ENCODE measurements at regions not wholly inside any gene's neighbourhood (a gene's known extent, or its start where the extent isn't known, plus 50 kb on each side); places are given as distances from the start of the nearest gene placed in this dataset.

DNA sequence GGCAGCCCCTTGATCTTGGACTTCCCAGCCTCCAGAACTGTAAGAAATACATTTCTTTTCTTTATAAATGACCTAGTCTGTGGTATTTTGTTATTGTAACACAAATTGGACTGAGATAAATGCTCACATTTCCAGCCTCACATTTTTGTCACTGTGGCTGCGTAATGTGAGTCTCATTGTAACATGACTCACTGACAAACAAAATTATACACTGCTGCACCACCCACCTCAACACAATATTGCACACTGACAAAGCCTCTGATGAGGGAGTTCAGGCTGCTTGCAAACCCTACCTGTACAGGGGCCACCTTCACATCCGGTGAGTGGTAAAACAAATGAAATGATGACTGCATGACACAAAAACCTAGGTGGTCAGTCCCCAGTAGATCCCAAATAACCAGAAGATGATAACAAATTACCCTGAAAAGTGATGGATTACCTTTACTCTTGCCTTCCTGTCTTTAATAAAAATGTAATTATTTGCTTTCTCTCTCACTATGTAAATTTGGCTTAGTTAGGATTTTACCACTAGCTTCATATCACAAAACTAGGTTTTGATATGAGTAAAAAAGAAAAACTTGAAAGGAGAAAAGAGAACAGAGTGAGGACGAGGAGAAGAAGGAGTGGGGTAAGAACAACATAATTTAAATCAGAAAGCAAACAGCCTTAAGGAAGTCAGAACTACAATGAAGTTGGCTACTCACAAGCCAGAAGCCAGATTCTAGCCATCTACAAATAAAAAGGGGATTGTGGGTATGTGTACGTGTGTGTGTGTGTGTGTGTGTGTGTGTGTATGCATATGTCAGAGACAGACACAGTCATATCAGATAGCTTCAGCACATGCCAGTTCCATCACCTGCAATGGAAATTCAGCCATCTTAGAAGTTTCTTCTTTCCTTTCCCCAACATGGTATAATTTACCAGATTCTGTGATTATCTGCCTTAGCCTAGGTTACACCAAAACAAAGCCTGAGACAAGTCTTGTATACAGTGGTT lies 53.4 kb upstream of the SESN3 start:
- in situ Hi-C loops (cut with HindIII; ENCODE audit: low pct_unique_long_range_greater_than_20kb, low sequenced_read_pairs), result no loop called here
- TF ChIP-seq JUND (IDR thresholded peaks at IDR 0.05; ENCODE audit: low read depth), result no peak
- no peak for DNase-seq (ENCODE audit: low read depth in 1 of 2, low spot score in 1 of 2)

DNA sequence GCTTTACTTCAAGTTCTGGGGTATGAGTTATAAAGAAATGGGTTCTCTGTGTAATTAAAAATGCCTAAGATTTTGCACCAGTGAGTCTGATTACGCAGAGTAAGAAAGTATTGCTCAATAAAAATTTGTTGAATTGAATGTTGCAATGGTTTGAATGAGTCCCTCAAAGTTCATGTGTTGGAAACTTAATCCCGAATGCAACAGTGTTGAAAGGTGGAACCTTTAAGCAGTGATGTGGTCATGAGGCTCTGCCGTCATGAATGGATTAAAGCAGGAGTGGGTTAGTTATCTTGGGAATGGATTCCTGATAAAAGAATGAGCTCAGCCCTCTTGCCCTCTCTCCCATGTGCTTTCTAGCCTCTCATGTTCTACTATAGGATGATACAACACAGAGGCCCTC lies 52.6 kb upstream of the SESN3 start:
- DNase-seq (ENCODE audit: low read depth in 1 of 2, low spot score in 1 of 2), result no peak
- no peak for TF ChIP-seq JUND (IDR thresholded peaks at IDR 0.05; ENCODE audit: low read depth)
- in situ Hi-C loops (cut with HindIII; ENCODE audit: low pct_unique_long_range_greater_than_20kb, low sequenced_read_pairs), result no loop called here

DNA sequence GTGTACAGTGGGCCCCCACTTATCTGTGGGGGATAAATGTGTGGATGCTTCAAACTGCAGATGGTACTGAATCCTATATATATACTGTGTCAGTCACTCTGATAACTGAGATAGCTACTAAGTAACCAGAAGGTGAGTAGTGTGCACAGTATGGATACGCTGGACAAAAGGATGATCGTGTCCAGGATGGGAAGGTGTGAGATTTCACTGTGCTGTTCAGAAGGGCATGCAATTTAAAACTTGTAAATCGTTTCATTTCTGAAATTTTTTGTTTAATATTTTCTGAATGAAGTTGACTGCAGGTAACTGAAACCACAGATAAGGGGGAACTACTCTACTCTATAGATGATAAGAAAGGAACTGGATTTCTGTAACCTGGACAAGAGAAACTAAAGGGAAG lies 52.1 kb upstream of the SESN3 start:
- in situ Hi-C loops (cut with HindIII; ENCODE audit: low pct_unique_long_range_greater_than_20kb, low sequenced_read_pairs), result no loop called here
- DNase-seq (ENCODE audit: low read depth in 1 of 2, low spot score in 1 of 2), result no peak
- TF ChIP-seq JUND (IDR thresholded peaks at IDR 0.05; ENCODE audit: low read depth), result no peak

DNA sequence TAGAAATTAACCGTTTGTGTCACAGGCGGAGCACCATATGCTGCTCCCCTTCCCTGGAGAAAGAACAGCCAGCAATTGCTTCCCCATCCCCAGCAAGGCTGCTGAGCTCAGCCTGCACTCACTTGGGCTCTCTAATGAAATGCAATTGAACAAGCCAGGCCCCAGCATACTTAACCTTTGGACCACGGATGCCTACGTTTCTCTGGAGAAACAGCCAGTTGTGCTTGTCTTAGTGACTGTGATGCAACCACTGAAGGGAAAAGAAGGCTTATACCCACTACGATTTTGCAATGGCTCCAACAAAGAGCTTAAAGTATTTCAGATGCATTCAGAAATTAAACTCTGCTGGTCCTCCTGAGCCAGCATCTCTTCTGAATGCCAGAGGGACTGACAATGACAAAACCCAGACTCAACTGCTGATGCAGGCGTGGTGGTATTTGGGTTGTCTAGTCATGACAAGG lies 51.3 kb upstream of the SESN3 start:
- in situ Hi-C loops (cut with HindIII; ENCODE audit: low pct_unique_long_range_greater_than_20kb, low sequenced_read_pairs), result no loop called here
- no peak for TF ChIP-seq JUND (IDR thresholded peaks at IDR 0.05; ENCODE audit: low read depth)
- no peak for DNase-seq (ENCODE audit: low read depth in 1 of 2, low spot score in 1 of 2)

Data from T47D (cell line).